NT2/D1 (cell line): ENCODE measurements at regions not wholly inside any gene's neighbourhood (a gene's known extent, or its start where the extent isn't known, plus 50 kb on each side); places are given as distances from the start of the nearest gene placed in this dataset.

Experiments
- SUZ12 ChIP-seq: IDR thresholded peaks from 2 replicates; pipeline ENCODE4 v1.6.1; 2011; ENCODE audit not compliant: insufficient read length, insufficient read depth; ENCODE audit errors: extremely low read depth
- ZNF274 ChIP-seq: IDR thresholded peaks from 2 replicates; pipeline ENCODE4 v1.6.1; 2011; ENCODE audit warnings: mild to moderate bottlenecking, low read depth, low read length

- TF ChIP-seq SUZ12 (no peak), ZNF274 (no peak)
These were observed 128.6 kb upstream of the CRY1 start for GRCh38 chr12:107221913-107222312.
